ENCODE measurements at regions not wholly inside any gene's neighbourhood (a gene's known extent, or its start where the extent isn't known, plus 50 kb on each side); places are given as distances from the start of the nearest gene placed in this dataset.

DNA sequence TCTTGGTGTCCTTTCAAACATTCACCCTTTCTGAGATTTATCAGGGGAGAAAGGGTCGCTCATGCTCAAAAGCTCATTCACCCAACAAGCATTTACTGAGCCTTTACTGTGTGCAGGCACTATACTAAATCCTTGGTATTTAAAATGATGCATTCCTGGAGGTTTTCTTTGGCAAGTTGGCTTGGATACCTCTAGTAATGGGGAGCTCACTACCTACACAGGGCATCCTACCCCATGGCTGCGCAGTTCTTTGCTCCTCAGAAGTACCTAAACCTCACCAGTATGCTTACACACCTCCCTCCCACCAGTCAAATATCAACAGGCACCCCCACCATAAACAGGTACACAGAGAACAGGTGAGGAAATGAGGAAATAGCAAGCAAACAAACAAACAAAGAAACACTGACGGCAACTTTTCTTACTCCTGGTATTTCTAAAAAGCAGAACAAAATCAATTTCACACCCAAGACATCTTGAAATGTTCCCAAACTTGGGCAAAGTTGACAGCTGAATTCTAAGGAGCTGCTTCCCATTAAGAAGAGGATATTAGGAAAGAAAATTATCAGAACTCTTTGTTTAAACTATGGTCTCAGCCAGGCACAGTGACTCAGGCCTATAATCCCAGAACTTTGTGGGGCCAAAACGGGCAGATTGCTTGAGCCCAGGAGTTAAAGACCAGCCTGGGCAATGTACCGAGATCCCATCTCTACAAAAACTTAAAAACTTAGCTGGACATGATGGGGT lies 104.8 kb downstream of the PSMG1 start (continued):
- TF ChIP-seq, protein P1, sequence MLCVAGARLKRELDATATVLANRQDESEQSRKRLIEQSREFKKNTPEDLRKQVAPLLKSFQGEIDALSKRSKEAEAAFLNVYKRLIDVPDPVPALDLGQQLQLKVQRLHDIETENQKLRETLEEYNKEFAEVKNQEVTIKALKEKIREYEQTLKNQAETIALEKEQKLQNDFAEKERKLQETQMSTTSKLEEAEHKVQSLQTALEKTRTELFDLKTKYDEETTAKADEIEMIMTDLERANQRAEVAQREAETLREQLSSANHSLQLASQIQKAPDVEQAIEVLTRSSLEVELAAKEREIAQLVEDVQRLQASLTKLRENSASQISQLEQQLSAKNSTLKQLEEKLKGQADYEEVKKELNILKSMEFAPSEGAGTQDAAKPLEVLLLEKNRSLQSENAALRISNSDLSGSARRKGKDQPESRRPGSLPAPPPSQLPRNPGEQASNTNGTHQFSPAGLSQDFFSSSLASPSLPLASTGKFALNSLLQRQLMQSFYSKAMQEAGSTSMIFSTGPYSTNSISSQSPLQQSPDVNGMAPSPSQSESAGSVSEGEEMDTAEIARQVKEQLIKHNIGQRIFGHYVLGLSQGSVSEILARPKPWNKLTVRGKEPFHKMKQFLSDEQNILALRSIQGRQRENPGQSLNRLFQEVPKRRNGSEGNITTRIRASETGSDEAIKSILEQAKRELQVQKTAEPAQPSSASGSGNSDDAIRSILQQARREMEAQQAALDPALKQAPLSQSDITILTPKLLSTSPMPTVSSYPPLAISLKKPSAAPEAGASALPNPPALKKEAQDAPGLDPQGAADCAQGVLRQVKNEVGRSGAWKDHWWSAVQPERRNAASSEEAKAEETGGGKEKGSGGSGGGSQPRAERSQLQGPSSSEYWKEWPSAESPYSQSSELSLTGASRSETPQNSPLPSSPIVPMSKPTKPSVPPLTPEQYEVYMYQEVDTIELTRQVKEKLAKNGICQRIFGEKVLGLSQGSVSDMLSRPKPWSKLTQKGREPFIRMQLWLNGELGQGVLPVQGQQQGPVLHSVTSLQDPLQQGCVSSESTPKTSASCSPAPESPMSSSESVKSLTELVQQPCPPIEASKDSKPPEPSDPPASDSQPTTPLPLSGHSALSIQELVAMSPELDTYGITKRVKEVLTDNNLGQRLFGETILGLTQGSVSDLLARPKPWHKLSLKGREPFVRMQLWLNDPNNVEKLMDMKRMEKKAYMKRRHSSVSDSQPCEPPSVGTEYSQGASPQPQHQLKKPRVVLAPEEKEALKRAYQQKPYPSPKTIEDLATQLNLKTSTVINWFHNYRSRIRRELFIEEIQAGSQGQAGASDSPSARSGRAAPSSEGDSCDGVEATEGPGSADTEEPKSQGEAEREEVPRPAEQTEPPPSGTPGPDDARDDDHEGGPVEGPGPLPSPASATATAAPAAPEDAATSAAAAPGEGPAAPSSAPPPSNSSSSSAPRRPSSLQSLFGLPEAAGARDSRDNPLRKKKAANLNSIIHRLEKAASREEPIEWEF (IDR thresholded peaks at IDR 0.05; ENCODE audit: insufficient replicate concordance, low read depth, low read length): no peak
- TF ChIP-seq, protein P2, sequence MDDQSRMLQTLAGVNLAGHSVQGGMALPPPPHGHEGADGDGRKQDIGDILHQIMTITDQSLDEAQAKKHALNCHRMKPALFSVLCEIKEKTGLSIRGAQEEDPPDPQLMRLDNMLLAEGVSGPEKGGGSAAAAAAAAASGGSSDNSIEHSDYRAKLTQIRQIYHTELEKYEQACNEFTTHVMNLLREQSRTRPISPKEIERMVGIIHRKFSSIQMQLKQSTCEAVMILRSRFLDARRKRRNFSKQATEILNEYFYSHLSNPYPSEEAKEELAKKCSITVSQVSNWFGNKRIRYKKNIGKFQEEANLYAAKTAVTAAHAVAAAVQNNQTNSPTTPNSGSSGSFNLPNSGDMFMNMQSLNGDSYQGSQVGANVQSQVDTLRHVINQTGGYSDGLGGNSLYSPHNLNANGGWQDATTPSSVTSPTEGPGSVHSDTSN (IDR thresholded peaks at IDR 0.05; ENCODE audit: insufficient replicate concordance, low read depth, low read length): no peak
- TF ChIP-seq RELA (IDR thresholded peaks at IDR 0.05; ENCODE audit: borderline replicate concordance, partially characterized antibody): no peak

DNA sequence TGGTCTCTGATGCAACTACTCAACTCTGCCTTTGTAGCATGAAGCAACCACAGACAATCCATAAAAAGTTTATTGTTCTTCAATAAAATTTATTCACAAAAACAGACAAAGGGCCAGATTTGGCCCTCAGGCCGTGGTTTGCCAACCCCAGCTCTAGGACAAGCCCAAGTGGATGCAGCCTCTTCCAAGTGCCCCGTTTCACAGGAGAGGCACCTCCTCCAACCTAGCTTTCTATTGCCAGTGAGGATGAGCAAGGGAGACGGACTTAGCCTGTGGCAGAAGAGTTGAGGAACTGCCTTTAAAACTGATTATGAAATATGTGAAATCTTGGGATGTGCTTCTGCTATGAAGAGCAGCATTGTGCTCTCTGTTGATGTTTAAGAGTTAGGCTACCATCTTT lies 105.4 kb downstream of the PSMG1 start:
- intact Hi-C loops (cut with micrococcal nuclease; ENCODE audit: unreplicated experiment): no loop called here
- Histone ChIP-seq H3K9me3 (replicated peaks; ENCODE audit: control insufficient read depth, insufficient read depth, low read length) (no peaks in the 10 kb centered on the region; the same call in 2 of the 3 replicates), H3K79me2 (ENCODE audit: control insufficient read depth, insufficient read depth, low read length) (no peaks in the 10 kb centered on the region), H4K20me1 (ENCODE audit: control insufficient read depth, insufficient read depth) (no peaks in the 10 kb centered on the region), H3K9ac (ENCODE audit: control insufficient read depth, insufficient read depth, low read length) (no peak overlapping the region), H3K4me1 (ENCODE audit: control insufficient read depth, insufficient read depth, low read length) (no peaks in the 10 kb centered on the region), H3K36me3 (ENCODE audit: control insufficient read depth in 2 of 2, insufficient read depth in 2 of 2, low read length in 1 of 2) (no peaks in the 10 kb centered on the region), H2AFZ (ENCODE audit: control insufficient read depth, low read depth, low read length) (no peak overlapping the region), H3K27ac (ENCODE audit: control insufficient read depth, insufficient read depth) (no peak overlapping the region), H3K4me3 (no peak overlapping the region), H3K27me3 (replicated peaks in 1 of 2; ENCODE audit: control insufficient read depth in 2 of 2, insufficient read depth in 2 of 2, low read length in 1 of 2) (no peaks in the 10 kb centered on the region), H3K4me2 (ENCODE audit: control insufficient read depth, insufficient read depth) (no peak overlapping the region)
- in situ Hi-C loops (cut with MboI): no loop called here
- FAIRE-seq (no peak), ATAC-seq (no peak), DNase-seq (ENCODE audit: low read depth, low spot score) (no peak)
- BruUV-seq (replicated peaks): no TSS peak
- ChIA-PET CTCF (no interaction called here), POLR2A (no interaction called here), SMC1A (ENCODE audit: uncharacterized antibody, unreplicated experiment) (no interaction called here), RAD21 (ENCODE audit: unreplicated experiment) (no interaction called here)
- WGBS (ENCODE audit: insufficient coverage, insufficient replicate concordance, low lambda C conversion rate, missing lambda C conversion rate): 2% methylated on average over 3 of the region's 3 CpGs
- TF ChIP-seq SP1 (IDR thresholded peaks at IDR 0.05; ENCODE audit: low read depth, low read length): no peak
- no peak for TF ChIP-seq MTA2 (IDR thresholded peaks at IDR 0.05; ENCODE audit: low read depth)
- no peak for TF ChIP-seq SUPT20H (IDR thresholded peaks at IDR 0.05; ENCODE audit: borderline replicate concordance, control insufficient read depth, low read depth, low read length)
- no peak for TF ChIP-seq MEF2A (IDR thresholded peaks at IDR 0.05; ENCODE audit: insufficient read depth, low read depth, low read length)
- no peak for TF ChIP-seq EZH2 (IDR thresholded peaks at IDR 0.05; ENCODE audit: borderline replicate concordance, control insufficient read depth, low read depth, low read length)
- no peak for TF ChIP-seq ZNF274 (IDR thresholded peaks at IDR 0.05; ENCODE audit: insufficient read depth, insufficient read length)
- TF ChIP-seq, protein P3, sequence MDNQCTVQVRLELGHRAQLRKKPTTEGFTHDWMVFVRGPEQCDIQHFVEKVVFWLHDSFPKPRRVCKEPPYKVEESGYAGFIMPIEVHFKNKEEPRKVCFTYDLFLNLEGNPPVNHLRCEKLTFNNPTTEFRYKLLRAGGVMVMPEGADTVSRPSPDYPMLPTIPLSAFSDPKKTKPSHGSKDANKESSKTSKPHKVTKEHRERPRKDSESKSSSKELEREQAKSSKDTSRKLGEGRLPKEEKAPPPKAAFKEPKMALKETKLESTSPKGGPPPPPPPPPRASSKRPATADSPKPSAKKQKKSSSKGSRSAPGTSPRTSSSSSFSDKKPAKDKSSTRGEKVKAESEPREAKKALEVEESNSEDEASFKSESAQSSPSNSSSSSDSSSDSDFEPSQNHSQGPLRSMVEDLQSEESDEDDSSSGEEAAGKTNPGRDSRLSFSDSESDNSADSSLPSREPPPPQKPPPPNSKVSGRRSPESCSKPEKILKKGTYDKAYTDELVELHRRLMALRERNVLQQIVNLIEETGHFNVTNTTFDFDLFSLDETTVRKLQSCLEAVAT (IDR thresholded peaks at IDR 0.05): no peak

Data from GM12878 (cell line).